ENCODE measurements at regions not wholly inside any gene's neighbourhood (a gene's known extent, or its start where the extent isn't known, plus 50 kb on each side); places are given as distances from the start of the nearest gene placed in this dataset.
"Not testable (repeated sequence)": the region's sequence is repeated elsewhere in the genome, so short reads cannot be mapped to it uniquely, and the experiment has no call there.

GRCh38 chr7:70207-70606 is 122.2 kb upstream of the FAM20C start:
- TF ChIP-seq, protein P1, sequence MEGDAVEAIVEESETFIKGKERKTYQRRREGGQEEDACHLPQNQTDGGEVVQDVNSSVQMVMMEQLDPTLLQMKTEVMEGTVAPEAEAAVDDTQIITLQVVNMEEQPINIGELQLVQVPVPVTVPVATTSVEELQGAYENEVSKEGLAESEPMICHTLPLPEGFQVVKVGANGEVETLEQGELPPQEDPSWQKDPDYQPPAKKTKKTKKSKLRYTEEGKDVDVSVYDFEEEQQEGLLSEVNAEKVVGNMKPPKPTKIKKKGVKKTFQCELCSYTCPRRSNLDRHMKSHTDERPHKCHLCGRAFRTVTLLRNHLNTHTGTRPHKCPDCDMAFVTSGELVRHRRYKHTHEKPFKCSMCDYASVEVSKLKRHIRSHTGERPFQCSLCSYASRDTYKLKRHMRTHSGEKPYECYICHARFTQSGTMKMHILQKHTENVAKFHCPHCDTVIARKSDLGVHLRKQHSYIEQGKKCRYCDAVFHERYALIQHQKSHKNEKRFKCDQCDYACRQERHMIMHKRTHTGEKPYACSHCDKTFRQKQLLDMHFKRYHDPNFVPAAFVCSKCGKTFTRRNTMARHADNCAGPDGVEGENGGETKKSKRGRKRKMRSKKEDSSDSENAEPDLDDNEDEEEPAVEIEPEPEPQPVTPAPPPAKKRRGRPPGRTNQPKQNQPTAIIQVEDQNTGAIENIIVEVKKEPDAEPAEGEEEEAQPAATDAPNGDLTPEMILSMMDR (conservative IDR thresholded peaks at IDR 0.05; ENCODE audit: low read depth, low read length): not testable (repeated sequence)
- TF ChIP-seq POLR2A (IDR thresholded peaks at IDR 0.05; ENCODE audit: low read depth, low read length); RAD21 (IDR thresholded peaks at IDR 0.05; ENCODE audit: low read length); BHLHE40 (IDR thresholded peaks at IDR 0.05; ENCODE audit: low read depth, low read length); CEBPB (IDR thresholded peaks at IDR 0.05; ENCODE audit: low read depth, low read length); MXI1 (IDR thresholded peaks at IDR 0.05; ENCODE audit: borderline replicate concordance, low read depth, low read length); MAFK (IDR thresholded peaks at IDR 0.05; ENCODE audit: low read depth, low read length); SMC3 (IDR thresholded peaks at IDR 0.05; ENCODE audit: low read depth, low read length); ELK1 (IDR thresholded peaks at IDR 0.05; ENCODE audit: borderline replicate concordance, low read depth, low read length): not testable (repeated sequence)
- TF ChIP-seq, protein P2, sequence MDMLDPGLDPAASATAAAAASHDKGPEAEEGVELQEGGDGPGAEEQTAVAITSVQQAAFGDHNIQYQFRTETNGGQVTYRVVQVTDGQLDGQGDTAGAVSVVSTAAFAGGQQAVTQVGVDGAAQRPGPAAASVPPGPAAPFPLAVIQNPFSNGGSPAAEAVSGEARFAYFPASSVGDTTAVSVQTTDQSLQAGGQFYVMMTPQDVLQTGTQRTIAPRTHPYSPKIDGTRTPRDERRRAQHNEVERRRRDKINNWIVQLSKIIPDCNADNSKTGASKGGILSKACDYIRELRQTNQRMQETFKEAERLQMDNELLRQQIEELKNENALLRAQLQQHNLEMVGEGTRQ (IDR thresholded peaks at IDR 0.05; ENCODE audit: low read depth, low read length): not testable (repeated sequence)

Data from IMR-90 (cell line).